Endothelial cell of umbilical vein (primary cell): ENCODE measurements at regions not wholly inside any gene's neighbourhood (a gene's known extent, or its start where the extent isn't known, plus 50 kb on each side); places are given as distances from the start of the nearest gene placed in this dataset.

ENCODE experiments used
- EZH2 ChIP-seq: IDR thresholded peaks from 2 replicates; pipeline ENCODE4 v1.6.1; 2012; ENCODE audit warnings: borderline replicate concordance, low read depth, mild to moderate bottlenecking, moderate library complexity, low read length, inconsistent platforms; ENCODE audit not compliant: severe bottlenecking
- POLR2A ChIP-seq: IDR thresholded peaks from 2 replicates; pipeline ENCODE4 v1.6.1; 2012; ENCODE audit warnings: low read depth, mild to moderate bottlenecking, control low read depth, low read length

DNA sequence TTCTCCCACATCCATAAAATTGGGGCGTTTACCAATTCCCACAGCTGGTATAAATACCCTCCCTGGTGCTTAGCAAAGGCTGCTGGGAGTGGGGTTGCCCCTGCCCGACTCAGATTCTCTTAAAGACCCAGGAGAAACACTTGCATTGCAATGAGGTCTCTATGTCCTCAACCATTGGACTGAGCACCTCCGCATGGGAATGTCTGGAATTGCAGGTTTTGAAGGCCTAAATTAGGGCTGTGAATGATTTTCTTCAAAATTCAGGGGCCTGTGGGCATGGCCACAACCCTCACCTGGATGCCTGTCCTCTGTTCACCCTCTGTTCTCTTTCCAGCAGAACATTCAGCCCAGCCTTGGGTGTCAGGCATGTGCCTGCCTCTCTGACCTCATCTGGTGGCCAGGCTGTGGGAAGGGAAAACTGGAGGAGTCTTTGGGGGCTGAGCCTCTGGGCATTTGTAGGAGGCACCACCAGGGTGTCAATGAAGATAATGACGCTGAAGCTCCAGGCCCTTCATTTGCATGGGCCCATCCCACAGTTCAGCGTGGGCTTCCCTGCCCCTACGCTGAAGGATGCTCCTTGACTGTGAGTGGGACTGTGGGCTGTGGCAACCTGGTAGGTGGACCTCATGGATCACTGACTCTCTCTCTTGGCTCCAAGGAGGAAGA lies 52.7 kb upstream of the MYEOV start:
- no peak for TF ChIP-seq POLR2A
- no peak for TF ChIP-seq EZH2
